Hepatic stellate cell (primary cell): ENCODE measurements at regions not wholly inside any gene's neighbourhood (a gene's known extent, or its start where the extent isn't known, plus 50 kb on each side); places are given as distances from the start of the nearest gene placed in this dataset.

Experiments used
- DNase-seq: peaks from one replicate; pipeline ENCODE4 v3.0.0; 2011; ENCODE audit warnings: low spot score

DNA sequence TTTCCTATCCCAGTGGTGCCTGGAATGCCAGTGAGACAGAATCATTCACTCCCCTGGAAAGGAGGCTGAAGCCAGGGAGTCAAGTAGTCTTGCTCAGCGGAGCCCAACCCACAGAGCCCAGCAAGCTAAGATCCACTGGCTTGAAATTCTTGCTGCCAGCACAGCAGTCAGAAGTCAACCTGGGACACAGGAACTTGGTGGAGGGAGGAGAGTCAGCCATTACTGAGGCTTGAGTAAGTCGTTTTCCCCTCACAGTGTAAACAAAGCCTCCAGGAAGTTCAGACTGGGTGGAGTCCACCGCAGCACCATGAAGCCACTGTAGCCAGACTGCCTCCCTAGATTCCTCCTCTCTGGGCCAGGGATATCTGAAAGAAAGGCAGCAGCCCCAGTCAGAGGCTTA lies 283.2 kb upstream of the CPEB2 start:
- no peak for DNase-seq

DNA sequence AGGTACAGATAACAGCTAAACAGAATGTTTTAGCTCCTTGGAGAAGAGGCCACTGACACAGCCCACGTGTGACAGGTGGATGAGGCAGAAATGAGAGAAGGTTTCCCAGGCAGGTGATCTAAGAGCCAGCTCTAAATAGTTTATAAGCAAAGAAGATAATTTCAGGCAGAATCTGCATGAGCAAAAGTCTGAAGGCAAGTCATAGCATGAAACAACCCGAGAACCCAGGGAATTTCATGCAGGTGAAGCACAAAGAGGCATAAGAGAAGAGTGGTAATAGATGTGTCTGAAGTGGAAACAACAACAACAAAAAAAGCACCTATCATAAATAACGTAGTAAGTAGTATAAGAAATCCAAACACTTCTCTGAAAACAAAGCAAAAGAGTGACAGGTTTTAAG lies 275.8 kb upstream of the CPEB2 start:
- DNase-seq = no peak

DNA sequence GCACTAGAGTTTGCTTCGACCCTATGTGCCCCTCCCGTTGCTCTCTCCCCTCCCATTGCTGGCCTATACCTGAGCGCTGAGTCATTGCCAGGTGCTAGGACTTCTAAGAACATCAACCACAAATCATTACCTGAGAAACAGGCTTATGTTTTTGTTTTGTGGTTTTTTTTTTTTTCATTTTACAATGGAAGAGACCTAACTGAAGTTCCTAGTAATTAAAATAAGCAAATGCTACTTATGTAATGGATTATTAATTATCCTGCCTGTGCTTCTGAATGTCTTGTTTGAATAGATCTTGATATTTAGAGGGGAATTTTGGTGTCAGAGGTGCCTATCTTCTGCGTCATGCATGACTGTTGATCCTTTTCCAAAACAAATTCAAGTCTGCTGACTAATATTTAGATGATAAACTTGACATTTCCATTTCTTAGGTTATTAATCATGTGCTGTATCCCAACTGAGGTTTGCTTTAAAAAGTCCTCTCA lies 275.4 kb upstream of the CPEB2 start:
- no peak for DNase-seq

DNA sequence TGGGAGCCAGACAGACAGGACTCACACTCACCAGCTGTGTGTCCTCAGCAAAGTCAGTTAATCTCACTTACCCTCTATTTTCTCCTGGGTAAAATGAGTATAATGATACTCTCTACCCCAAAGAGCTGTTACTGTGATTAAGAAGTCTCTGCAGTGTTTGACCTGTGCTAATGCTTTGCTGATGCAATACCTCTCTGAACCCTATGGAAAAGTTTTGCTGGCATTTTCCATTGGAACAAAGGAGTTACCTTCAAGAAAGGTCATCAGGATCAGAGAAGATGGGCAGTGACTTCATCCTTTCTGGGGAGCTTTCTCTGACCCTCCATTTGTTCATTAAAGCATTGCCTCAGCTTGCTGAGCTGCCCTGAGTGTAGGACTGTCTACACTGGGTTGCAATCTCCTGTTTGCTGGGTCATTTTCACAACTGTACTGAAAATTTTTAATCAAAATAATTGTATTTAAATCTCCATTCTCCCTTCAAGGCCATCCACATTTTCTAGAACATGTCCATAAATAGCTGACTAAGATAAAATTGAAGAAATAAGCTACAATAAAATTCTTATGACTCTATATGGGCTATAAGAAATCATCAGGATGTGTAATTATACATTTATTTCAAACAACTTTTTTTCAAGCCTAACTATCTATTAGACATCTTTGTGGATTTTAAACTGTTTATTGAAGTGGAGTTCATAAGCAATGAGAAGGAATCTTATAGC lies 272.8 kb upstream of the CPEB2 start:
- DNase-seq = no peak

DNA sequence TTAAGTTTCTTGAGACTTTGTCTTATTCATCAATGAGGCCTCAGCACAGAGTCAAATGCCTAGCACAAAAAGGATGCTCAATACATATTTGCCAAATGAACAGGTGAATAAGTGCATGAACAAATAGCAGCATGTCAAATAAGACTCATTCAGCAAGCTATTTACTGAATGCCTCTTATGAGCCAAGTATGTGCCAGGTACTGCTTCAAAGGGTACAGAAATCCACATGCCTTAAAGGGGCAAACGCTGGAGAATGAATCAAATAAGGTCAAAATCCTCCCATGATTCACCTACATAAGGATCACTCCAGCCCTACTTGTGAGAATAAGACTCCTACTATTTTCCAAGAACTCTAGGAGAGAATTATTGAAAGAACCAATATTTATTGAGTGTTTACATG lies 260.2 kb upstream of the CPEB2 start:
- DNase-seq = no peak

DNA sequence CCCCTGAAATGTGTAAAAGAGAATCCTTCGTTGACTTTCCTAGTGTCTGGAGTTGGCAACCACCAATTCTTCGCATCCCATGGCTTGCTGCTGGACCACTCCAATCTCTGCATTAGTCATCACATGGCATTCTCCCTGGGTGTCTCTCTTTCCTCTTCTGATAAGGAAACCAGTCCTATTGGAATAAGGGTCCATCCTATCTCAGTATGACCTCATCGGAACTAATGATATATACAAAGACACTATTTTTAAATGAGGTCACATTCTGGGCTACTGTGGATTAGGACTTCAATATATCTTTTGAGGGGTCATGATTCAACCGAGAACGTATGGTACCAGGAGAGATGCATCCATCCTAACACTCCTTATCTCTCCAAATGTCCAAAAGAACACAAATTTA lies 259.1 kb upstream of the CPEB2 start:
- no peak for DNase-seq

DNA sequence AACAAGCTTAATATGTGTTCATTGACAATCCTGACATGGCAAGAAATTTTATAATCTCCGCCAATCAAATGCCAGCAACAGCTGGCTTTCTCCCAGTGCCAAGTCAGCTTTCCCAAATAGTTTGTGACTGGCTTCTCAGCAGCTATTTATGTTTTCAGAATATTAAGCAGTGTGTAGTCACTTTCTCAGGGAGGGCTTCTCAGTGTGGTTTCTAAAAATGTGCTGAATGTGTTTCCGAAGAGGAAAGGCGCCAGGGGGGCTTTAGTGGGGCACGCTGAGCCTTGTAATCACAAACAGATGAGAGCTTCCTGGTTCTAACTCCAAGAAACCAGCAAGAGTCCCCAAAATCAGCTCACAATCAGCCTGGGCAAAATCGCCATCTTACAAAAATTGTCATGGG lies 258.7 kb upstream of the CPEB2 start:
- no peak for DNase-seq

DNA sequence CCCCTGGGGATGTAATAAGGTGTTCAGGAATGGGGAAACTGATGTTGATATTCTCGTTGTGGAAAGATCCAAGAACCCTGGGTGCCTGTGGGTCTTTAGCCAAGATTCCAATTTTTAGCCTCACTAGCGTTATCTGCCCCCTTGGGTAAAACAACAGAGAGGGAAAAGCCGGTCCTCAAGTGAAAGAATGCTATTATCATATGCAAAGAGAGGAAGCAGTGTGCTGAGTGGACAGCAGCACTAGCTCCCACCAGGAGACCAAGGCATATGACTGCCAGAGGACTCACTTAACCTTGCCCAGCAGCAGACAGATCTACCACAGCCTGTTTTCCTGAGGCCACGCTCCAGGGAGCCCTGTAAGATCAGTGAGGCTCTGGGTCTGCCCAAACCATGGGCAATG lies 257.9 kb upstream of the CPEB2 start:
- DNase-seq = no peak

DNA sequence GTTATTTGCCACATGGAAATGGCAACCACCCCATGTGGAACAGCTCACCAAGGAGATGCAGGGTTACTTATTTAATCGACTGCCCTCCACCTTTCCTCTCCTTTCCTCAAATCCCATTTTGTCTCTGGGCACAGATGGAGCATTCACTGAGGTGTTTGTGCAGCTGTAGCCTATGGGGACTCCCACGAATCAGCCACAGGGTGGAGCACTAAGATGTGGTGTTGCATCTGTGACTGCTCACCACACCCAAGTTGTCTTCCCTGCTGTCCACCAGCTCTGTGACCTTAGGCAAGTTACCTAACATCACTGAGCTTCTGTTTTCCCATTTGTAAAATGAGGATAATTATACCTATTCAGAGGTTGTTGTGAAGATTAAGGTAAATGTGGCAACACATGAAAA lies 252.4 kb upstream of the CPEB2 start:
- DNase-seq = no peak

DNA sequence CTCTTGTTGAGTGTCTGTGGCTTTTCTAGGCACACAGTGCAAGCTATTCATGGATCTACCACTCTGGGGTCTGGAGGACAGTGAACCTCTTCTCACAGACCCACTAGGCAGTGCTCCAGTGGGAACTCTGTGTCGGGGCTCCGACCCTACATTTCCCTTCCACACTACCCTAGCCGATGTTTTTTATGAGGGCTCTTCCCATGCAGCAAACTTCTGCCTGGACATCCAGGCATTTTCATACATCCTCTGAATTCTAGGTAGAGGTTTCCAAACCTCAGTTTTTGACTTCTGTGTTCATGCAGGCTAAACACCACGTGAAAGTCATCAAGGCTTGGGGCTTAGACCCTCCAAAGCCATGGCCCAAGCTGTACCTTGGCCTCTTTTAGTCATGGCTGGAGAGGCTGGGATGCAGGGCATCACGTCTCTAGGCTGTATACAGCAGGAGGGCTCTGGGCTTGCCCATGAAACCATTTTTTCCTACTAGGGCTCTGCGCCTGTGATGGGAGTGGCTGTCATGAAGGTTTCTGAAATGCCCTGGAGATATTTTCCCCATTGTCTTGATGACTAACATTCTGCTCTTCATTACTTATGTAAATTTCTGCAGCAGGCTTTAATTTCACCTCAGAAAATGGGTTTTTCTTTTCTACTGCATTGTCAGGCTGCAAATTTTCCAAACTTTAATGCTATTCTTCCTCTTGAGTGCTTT lies 249.8 kb upstream of the CPEB2 start:
- DNase-seq = no peak

DNA sequence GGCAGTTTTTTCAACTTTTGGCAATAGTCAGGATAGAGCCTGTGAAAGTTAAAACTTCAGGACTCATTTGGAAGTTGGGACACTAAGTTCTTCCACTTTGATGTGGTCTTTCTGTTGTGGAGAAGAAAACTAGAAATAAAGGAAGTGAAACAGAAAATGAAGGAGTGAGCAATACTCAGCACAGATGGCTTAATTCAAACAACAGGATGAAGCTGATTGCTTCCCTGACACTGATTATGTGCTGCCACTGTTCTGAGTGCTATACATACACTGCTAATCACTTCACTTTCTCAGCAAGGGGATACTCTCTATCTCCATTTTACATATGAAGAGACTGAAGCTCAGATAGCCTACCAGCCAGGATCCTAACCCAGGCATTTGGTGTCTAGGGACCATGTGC lies 235.1 kb upstream of the CPEB2 start:
- DNase-seq = no peak

DNA sequence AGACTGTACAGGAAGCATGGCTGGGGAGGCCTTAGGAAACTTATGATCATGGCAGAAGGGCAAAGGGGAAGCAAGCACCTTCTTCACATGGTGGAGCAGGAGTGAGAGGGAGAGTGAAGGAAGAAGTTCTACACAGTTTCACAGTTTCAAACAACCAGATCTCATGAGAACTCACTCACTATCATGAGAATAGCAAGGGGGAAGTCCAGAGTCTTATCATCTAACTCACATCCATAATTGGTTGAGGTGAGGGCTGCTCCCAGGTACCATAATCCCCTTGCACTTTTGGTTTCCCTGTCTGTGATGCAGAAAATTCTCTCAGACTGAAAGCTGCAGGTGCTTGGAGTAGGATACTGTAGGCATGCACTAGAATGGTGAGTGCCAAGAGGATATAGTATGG lies 233.8 kb upstream of the CPEB2 start:
- no peak for DNase-seq

DNA sequence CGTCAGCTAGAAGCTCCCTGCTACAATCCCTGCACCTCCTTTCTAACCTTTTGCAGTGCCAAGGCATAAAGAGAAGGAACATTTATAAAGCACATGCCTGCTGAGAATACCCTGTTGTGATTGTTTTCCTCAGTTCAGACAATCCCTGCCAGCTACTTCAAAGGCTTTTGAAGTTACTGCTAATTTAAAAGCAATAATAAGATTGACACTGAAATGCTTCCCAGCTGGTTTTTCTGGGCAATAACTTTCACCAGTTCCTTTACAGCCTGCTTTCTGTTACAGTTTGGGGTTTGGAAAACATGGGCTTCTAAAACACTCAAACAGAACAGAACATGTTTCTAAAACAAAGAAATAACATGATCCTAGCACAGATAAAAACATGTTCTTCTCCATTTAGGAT lies 232.3 kb upstream of the CPEB2 start:
- no peak for DNase-seq

DNA sequence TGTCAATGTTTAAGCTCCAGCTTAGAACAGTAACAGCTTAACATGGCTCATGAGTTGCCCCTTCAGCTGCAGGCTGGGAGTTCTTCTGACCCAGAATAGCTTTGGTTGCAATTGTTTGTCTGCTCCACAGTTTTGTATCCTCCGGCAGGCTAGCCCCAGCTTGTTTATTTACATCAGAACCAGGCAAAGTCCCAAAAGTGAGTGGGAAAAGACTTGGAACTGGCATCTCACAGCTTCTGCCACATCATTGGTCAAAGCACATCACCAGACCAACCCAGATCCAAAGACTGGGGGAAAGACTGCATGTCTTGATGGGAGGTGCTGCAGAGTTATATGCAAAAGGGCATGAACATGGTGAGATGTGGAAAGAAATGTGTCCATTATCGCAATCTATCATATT lies 231.2 kb upstream of the CPEB2 start:
- no peak for DNase-seq

DNA sequence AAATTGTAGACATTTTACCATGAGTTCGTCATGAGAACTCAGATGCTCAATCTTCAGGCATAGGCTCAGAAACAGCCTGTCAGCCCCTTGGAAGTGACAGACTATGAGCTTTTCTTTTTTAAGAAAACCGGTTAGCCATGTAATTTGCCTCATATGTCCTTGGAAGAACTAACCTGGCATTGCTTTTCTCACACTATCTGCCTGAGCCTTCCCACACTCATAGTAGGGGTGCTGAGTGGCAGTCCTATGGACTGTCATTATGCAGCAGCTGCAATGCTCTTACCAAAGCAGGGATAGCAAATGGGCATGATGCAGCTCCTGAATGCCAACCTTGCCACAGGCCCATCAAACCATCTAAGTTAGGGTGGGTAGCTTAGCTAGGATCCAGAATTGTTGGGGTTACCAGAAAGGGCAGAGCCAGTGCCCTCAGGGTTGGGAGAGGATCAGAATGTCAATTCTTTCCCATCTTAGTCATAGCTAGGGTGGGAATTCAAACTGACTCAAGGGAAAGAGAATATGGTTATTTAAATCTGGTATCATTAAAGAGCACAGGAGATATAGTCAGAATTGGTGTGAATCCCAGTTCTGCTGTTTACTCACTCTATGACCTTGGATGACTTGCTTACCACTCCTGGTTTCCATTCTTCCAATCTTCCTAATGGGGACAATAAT lies 230.6 kb upstream of the CPEB2 start:
- no peak for DNase-seq

DNA sequence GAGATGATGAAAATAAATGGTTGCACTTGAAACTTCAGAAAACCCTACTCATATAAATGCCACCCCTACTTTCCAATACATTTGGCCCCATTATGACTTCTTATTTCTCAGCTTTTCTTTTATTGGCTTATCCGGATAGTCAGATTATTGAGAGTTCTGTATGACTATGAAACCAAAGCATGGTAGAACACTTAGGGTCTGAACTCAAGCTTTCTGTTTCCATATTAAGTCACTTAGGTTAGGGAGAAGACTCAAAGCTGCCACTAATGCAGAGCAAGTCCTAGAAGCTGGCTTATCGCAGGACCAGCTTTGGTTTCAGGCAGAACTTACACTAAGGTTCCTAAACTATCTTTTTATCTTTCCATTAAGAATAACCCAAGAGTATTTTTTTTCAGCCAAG lies 229.9 kb upstream of the CPEB2 start:
- DNase-seq = no peak

DNA sequence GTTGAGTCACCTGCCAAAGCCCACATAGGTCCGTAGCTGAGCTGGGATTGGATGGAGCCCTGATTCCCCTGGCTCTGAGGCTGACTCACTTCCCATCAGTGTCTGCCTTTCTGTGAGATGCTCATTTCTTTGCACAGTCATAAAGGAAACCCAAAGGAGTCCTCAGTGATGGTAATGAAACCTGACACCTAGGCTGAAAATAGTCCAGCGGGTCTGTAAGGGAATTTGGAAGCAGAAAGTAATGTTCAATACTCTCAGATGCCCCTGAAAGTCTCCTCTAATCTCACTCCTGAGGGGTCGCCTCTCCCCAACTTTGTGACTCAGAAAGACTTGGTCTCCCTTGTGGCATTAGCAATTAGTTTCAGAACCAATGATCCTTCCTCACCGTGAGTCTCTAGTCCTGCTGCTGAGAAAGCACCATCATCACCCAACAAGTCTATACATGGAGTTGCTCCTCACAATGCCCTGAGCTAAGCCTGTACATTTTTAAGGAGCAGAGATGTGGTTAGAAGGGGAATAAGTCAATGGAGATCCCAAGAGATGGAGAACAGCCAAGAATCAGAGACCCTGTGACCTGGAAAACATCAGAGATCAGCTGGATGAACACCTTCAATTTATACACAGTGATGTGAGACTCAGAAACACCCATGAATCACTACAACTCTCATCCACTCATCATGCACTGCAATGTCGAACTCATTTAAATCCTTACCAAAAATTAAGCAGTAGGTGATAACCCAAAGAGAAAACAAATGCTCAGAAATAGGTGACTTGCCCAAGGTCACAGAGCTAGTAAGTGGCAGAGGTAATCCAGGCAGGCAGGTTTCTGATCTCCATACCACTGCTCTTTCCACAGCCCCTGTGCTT lies 219.0 kb upstream of the CPEB2 start:
- DNase-seq = no peak

DNA sequence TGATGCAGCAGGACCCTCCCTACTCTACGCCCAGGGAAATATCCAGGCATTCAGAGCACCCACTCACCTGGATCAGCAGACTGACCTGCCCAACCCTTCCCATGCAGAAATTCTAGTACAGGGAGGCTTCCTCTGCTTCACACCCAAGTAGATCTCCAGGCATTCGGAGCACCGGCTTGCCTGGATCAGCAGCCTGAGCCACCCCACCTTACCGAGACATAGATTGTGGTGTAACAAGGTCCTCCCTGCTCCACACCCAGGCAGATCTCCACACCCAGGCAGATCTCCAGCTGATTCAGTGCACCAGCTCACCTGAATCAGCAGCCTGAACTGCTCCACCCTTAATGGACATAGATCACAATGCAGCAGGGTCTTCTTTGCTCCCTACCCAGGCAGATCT lies 215.1 kb upstream of the CPEB2 start:
- DNase-seq = no peak

DNA sequence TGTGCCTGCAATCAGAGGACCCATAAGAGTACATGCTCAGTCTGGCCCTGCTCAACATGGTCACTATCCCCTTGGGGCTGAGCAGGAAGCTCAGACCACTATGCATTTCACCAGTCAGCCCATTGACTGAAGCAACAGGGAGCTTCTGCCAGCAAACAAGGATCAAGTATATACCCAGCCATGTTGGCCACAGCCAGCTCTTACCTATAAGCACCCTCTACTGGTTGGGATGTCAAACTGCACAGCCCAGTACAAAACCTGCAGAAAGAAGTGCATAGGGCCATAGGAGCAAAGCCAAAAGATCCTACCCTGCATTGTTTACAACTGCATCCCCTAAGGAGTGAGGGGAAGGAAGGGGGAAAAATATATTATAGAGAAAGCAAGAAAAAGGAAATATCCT lies 214.4 kb upstream of the CPEB2 start:
- no peak for DNase-seq

DNA sequence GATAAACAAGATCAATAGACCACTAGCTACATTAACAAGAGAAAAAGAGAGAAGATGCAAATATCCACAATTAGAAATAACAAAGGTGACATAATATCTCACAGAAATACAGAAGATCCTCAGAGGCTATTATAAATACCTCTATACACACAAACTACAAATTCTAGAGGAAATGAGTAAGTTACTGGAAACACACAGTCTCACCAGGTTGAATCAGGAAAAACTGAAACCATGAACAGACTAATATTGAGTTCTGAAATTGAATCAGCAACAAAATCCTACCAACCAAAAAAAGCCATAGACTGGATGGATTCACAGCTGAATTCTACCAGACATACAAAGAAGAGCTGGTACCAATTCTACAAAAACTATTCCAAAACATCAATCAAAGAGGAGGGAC lies 211.8 kb upstream of the CPEB2 start:
- DNase-seq = no peak

DNA sequence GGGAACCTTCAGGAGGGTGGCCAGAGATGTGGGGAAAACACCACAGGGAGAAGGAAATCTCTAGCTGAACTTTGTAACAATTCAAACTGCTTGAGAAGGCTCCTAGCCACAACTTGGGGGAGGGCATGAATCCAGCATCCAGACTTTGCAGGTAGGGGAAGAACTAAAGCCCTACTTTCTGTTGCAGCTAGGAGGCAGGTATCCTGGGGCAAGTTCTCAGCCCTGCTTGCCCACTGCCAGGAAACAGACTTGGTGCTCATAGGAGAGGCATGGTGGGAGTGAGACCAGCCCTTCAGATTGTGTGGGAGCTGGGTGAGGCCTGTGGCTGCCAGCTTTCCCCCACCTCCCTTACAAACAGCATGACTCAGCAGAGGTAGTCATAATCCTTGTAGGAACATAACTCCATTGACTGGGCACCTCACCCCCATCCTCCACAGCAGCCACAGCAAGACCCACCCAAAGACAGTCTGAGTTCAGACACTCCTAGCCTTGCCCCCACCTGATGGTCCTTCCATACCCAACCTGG lies 209.5 kb upstream of the CPEB2 start:
- DNase-seq = no peak

DNA sequence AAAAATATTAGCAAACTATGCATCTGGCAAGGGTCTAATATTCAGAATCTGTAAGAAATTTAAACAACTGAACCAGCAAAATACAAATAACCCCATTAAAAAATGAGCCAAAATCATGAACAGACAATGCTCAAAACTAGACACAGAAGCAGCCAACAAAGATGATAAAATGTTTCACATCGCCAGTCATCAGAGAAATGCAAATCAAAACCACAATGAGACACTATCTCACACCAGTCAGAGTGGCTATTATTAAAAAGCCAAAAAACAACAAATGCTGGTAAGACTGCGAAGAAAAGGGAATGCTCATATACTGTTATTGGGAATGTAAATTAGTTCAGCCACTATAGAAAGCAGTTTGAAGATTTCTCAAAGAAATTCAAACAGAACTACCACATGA lies 201.3 kb upstream of the CPEB2 start:
- DNase-seq = no peak
